GM12872 (cell line): ENCODE measurements at regions not wholly inside any gene's neighbourhood (a gene's known extent, or its start where the extent isn't known, plus 50 kb on each side); places are given as distances from the start of the nearest gene placed in this dataset.

Experiments used
- TF ChIP-seq, protein P1 (sequence below): IDR thresholded peaks from 3 replicates; pipeline ENCODE4 v1.5.1; 2011; ENCODE audit warnings: low read depth, mild to moderate bottlenecking, low read length, moderate library complexity; ENCODE audit not compliant: insufficient read depth

DNA sequence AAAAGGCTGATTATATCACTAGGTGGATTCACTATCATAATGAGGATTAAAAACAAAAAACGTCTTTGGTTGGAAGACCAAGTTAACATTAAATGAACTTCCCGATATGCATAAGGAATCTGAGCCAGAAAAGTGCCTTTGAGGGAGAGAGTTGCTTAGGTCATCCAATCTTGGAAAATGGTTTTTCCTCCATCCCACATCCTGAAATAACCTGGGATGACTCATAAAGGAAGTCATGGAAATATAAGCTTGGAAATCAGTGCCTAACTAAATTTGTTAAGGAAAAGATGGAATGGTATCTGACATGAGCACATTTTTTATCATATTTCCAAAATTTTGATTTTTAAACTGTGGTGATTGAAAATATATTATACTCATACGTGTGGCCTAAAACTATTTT, 66.0 kb downstream of the KBTBD8 start:
- TF ChIP-seq, protein P1, sequence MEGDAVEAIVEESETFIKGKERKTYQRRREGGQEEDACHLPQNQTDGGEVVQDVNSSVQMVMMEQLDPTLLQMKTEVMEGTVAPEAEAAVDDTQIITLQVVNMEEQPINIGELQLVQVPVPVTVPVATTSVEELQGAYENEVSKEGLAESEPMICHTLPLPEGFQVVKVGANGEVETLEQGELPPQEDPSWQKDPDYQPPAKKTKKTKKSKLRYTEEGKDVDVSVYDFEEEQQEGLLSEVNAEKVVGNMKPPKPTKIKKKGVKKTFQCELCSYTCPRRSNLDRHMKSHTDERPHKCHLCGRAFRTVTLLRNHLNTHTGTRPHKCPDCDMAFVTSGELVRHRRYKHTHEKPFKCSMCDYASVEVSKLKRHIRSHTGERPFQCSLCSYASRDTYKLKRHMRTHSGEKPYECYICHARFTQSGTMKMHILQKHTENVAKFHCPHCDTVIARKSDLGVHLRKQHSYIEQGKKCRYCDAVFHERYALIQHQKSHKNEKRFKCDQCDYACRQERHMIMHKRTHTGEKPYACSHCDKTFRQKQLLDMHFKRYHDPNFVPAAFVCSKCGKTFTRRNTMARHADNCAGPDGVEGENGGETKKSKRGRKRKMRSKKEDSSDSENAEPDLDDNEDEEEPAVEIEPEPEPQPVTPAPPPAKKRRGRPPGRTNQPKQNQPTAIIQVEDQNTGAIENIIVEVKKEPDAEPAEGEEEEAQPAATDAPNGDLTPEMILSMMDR: no peak

DNA sequence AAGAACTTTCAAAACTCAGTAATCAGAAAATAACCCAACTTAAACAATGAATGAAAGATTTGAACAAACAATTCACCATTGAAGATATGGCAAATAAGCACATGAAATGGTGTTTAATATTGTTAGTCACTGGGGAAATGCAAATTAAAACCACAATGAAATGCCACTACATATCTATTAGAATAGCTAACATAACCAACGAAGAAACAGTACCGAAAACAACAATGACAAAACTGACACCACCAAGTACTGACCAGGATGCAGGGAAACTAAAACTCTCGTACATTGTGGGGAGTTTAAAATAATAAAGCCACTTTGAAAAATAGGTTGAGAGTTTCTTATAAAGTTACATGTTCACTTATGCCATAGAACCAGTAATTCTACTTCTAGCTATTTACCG, 69.1 kb downstream of the KBTBD8 start:
- TF ChIP-seq, protein P1: no peak

DNA sequence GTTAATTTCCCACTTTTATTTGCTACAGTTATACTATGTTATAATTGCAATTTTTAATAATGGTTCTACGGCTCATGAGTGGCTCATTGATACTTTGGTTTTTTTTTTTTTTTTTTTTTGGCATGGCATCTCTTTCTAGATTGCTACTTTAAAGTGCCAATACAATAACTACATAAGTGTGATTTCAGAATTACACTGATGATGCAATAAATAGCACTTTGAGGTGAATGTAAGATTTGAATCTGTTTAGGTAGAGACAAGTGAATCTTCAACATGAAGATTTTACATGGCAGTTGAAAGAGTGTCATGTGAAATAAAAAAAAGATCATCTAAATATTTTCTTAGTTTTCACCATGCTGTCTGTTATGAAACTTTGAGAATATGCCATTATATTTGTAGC, 75.7 kb downstream of the KBTBD8 start:
- TF ChIP-seq, protein P1: no peak

DNA sequence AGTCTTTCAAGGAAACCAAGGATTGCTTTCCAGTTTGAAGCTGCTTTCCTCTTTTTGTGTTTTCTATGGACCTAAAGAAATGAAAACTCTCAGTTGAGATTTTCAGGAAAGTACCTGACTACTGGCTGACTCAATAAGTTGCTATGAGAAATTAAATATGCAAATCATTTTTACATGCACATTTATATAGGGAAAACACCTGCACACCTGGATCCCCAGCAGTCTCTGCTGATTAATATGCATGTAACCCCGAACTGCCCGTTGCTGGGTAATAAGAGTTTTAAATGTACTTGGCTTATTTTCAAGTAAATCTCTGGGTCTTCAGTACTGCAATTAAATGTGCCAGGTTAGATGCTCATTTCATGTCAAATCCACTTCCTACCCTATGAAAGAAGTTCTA, 77.2 kb downstream of the KBTBD8 start:
- TF ChIP-seq, protein P1: no peak

DNA sequence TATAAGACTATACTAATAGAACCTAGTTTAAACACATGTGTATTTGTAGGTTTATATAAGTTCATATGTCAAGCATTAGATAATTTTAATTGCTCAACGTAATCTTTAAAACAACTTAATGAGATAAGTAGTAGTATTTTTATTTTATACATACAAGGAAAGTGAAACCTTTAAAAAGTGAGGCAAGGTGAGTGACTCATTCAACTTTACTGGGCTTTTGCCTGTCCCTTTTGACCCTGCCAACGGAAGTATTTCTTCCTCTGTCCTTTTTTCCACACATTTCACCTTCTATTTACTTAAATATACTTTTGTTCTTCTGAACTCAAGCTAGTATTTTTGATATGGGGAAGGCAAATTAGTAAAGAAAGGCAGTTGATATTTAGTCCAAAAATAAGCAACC, 78.5 kb downstream of the KBTBD8 start:
- TF ChIP-seq, protein P1: no peak

DNA sequence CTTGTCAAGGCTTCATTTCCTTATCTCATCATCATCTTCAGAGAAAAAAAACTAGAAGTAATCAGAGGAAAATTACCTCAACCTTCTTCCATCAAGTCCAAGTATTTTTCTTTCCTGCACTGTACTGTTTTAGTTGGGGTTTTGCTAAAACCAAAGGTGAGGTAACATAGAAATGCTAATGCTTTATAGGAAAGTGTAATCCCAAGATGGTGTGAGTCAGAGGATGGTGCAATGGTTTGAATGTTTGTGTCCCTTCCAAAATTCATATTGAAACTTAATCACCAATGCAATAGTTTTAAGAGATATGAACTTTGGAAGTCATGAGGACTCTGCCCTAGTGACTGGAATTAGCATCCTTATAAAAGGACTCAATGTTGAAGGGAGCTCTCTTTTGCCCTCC, 79.5 kb downstream of the KBTBD8 start:
- TF ChIP-seq, protein P1: no peak

DNA sequence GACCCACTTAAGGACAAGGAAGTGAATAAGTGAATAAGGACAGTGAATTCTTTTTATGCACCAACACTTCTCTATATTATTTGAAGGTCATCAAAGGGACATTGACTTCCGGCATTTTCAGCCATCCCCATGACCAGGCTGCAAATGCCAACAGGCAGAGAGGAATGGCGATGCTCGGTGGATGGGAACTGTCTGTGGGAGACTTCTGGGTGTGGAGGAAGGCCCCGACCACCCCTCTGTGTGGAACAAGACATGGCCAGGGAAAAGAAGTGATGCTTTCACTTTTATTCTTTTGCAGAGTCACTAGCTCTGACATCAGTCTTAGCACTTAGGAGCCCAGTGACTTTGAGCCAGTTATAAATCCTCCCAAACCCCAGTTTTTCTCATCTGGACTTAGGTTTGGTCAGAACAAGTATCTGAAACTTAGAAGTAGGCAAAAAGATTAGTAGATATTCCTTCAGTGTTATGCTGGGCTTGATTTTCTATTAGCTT, 84.5 kb downstream of the KBTBD8 start:
- TF ChIP-seq, protein P1: no peak

DNA sequence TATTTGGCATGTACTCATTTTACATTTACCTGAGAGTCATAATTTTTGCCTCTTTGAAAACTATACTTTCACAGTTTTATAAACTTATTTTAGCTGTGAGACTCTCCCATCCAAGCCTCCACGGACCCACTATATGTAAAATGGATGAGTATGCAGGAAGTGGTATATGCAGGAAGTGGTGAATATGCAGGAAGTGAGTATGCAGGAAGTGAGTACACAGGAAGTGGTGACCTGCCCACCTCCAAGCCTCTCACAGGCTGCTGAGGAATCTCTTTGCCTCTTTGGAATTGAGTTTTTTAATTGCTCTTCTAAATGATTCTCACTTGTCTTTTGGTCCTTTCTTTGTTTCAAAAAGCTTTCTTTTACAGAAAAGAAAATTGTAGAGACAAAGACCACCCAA, 85.2 kb downstream of the KBTBD8 start:
- TF ChIP-seq, protein P1: no peak
